MM.1S (cell line): ENCODE measurements at regions not wholly inside any gene's neighbourhood (a gene's known extent, or its start where the extent isn't known, plus 50 kb on each side); places are given as distances from the start of the nearest gene placed in this dataset.

Experiments
- DNase-seq: peaks from one replicate; pipeline ENCODE4 v3.0.0-alpha.2; 2015
- H2AFZ ChIP-seq: fragments of 300-600 bp; sonication (generic); 2 replicates; pipeline ENCODE4 v1.6.0; 2016; ENCODE audit warnings: antibody characterized with exemption, low read length
- H3F3A ChIP-seq: fragments of 300-600 bp; sonication (generic); 2 replicates; pipeline ENCODE4 v1.6.1; 2016; ENCODE audit warnings: mild to moderate bottlenecking, antibody characterized with exemption, low read length, moderate library complexity, mixed read lengths; ENCODE audit not compliant: insufficient read depth
- H3K27ac ChIP-seq: fragments of 300-600 bp; sonication (generic); 2 replicates; pipeline ENCODE4 v1.5.1; 2016; ENCODE audit warnings: mild to moderate bottlenecking, low read length
- H3K27me3 ChIP-seq: fragments of 300-600 bp; sonication (generic); replicated peaks from 2 replicates; pipeline ENCODE4 v1.6.0; 2016; ENCODE audit warnings: low read length; ENCODE audit not compliant: insufficient read depth
- H3K36me3 ChIP-seq: fragments of 300-600 bp; sonication (generic); replicated peaks from 2 replicates; pipeline ENCODE4 v1.6.1; 2016; ENCODE audit warnings: mild to moderate bottlenecking, low read length, mixed read lengths; ENCODE audit not compliant: insufficient read depth
- H3K4me1 ChIP-seq: fragments of 300-600 bp; sonication (generic); 2 replicates; pipeline ENCODE4 v1.6.1; 2016; ENCODE audit warnings: low read length, mixed read lengths
- H3K4me2 ChIP-seq: fragments of 300-600 bp; sonication (generic); 2 replicates; pipeline ENCODE4 v1.6.0; 2016; ENCODE audit warnings: low read depth, low read length
- H3K4me3 ChIP-seq: fragments of 300-600 bp; sonication (generic); 2 replicates; pipeline ENCODE4 v1.5.1; 2016; ENCODE audit warnings: low read length, mixed read lengths
- H3K79me2 ChIP-seq: fragments of 300-600 bp; sonication (generic); 2 replicates; pipeline ENCODE4 v1.6.1; 2016; ENCODE audit warnings: mixed run types, low read length, mixed read lengths
- H3K9ac ChIP-seq: fragments of 300-600 bp; sonication (generic); 2 replicates; pipeline ENCODE4 v1.6.1; 2016; ENCODE audit warnings: low read length, mixed read lengths
- H3K9me2 ChIP-seq: fragments of 300-600 bp; sonication (generic); replicated peaks from 2 replicates; pipeline ENCODE4 v1.6.1; 2016; ENCODE audit warnings: mild to moderate bottlenecking, low read length, mixed read lengths; ENCODE audit not compliant: insufficient read depth
- H3K9me3 ChIP-seq: fragments of 300-600 bp; sonication (generic); replicated peaks from 2 replicates; pipeline ENCODE4 v1.6.1; 2016; ENCODE audit warnings: mild to moderate bottlenecking, low read length, mixed read lengths; ENCODE audit not compliant: insufficient read depth
- H4K20me1 ChIP-seq: fragments of 300-600 bp; sonication (generic); 2 replicates; pipeline ENCODE4 v1.6.1; 2016; ENCODE audit warnings: mild to moderate bottlenecking, low read length, moderate library complexity, mixed read lengths; ENCODE audit not compliant: insufficient read depth
- EZH2 ChIP-seq: fragments of 300-600 bp; sonication (generic); optimal IDR thresholded peaks from 2 replicates; pipeline ENCODE3; 2017; ENCODE audit warnings: low read depth, mild to moderate bottlenecking, antibody characterized with exemption, low read length, mixed read lengths
- EZH2phosphoT487 ChIP-seq: fragments of 300-600 bp; sonication (generic); IDR thresholded peaks from 2 replicates; pipeline ENCODE4 v1.6.1; 2018; ENCODE audit warnings: antibody characterized with exemption, low read length
- TF ChIP-seq, protein P1 (sequence below): fragments of 300-600 bp; sonication (generic); IDR thresholded peaks from 2 replicates; pipeline ENCODE4 v1.5.1; 2016; ENCODE audit warnings: antibody characterized with exemption, low read length, mixed read lengths

DNA sequence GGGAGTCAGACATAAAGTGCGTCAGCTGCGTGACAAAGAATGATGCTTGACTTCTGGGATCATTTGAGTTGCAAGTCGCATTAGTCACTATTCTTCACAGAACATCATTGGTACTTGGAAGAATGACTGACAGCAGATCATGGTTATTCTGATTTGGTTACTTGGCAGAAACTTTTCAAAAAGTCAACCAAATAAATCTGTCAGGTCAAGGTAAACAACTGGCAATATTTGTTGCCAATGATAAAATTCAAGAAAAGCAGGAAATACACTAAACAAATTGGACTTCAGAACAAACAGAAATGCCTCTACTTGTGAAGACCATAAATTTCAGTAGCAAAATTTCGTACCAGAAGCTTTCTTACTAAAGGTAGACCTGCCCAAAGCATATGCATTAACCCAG lies 221.6 kb downstream of the TFAP2A start:
- TF ChIP-seq, protein P1, sequence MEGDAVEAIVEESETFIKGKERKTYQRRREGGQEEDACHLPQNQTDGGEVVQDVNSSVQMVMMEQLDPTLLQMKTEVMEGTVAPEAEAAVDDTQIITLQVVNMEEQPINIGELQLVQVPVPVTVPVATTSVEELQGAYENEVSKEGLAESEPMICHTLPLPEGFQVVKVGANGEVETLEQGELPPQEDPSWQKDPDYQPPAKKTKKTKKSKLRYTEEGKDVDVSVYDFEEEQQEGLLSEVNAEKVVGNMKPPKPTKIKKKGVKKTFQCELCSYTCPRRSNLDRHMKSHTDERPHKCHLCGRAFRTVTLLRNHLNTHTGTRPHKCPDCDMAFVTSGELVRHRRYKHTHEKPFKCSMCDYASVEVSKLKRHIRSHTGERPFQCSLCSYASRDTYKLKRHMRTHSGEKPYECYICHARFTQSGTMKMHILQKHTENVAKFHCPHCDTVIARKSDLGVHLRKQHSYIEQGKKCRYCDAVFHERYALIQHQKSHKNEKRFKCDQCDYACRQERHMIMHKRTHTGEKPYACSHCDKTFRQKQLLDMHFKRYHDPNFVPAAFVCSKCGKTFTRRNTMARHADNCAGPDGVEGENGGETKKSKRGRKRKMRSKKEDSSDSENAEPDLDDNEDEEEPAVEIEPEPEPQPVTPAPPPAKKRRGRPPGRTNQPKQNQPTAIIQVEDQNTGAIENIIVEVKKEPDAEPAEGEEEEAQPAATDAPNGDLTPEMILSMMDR = no peak
- TF ChIP-seq EZH2 (no peak), EZH2phosphoT487 (no peak)
- no peak for DNase-seq
- Histone ChIP-seq H4K20me1 (no peaks in the 10 kb centered on the region), H3K4me3 (no peak overlapping the region), H3K9me3 (no peaks in the 10 kb centered on the region), H3K36me3 (no peaks in the 10 kb centered on the region), H3K27me3 (no peaks in the 10 kb centered on the region), H3K9me2 (no peaks in the 10 kb centered on the region), H3K4me1 (no peaks in the 10 kb centered on the region), H3F3A (no peaks in the 10 kb centered on the region), H3K79me2 (no peaks in the 10 kb centered on the region), H3K27ac (no peak overlapping the region), H3K4me2 (no peak overlapping the region), H3K9ac (no peak overlapping the region), H2AFZ (no peak overlapping the region)

DNA sequence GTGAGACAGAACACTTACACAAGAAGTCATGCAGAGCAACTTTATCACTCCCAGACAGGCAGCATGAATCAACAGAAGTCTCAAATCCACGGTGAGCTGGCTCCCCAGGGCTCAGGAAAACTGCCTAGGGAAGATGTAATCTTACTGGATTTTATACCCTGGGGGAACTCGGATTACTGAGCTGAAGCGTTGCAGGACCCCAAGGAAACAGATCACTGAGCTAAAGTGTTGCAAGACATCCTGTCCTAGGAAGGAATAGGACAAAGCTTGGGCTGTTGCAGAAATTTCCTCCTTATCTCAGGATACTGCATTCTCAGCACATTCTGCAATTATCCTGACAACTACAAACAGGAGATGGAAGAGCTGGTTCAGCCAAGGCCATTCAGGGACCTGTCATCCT lies 224.8 kb downstream of the TFAP2A start:
- TF ChIP-seq, protein P1 = no peak
- TF ChIP-seq EZH2phosphoT487 = no peak
- TF ChIP-seq EZH2 = no peak
- H3K27ac ChIP-seq = no peak overlapping the region
- no peak overlapping the region for H3K4me3 ChIP-seq
- no peaks in the 10 kb centered on the region for H3K4me1 ChIP-seq
- no peaks in the 10 kb centered on the region for H3K27me3 ChIP-seq
- H4K20me1 ChIP-seq = no peaks in the 10 kb centered on the region
- H3K4me2 ChIP-seq = no peak overlapping the region
- H3K36me3 ChIP-seq = no peaks in the 10 kb centered on the region
- no peak overlapping the region for H2AFZ ChIP-seq
- DNase-seq = no peak
- no peaks in the 10 kb centered on the region for H3K79me2 ChIP-seq
- H3K9me2 ChIP-seq = no peaks in the 10 kb centered on the region
- no peak overlapping the region for H3K9ac ChIP-seq
- H3K9me3 ChIP-seq = no peaks in the 10 kb centered on the region
- no peaks in the 10 kb centered on the region for H3F3A ChIP-seq

DNA sequence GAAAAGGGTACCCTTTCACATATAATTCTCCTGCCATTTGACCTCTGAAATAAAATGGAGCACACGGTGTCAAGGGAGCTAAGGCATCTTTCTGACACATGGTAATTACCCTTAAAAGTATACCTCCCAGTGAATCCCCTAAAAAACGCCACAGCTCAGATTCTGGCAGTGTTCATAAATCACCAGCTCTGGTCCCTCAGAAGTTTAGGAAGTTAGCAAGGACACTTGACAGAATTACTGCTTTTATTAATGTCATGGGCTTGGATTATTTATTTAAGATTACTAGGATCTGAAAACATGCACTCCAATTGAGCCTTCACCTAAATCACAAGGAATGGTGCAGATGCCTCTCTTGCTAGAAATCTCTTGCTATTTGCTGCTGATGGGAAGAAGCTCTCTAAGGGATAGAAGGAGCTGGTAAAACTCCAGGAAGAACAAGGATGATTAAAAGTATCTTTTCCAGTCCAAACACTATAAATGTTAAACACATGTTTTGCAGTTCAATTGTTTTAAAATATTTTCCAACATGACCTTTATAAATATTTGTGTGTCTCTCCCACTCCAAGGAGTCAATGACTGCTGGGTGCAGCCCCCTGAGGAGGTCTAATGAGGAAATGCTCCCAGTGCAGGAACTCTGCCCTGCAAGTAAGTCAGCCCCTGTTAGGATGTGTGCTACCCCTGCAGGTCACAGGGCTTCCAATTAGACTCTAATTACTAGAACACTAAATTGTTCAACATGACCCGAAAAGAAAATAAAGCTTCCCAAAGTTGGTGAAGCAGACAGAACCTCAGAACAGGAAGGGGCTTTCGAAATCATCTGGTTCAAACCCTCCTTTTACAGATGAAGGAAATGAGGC lies 230.3 kb downstream of the TFAP2A start:
- DNase-seq = no peak
- Histone ChIP-seq H3K4me3 (no peak overlapping the region), H3K79me2 (no peaks in the 10 kb centered on the region), H3K4me2 (no peak overlapping the region), H4K20me1 (no peaks in the 10 kb centered on the region), H3K9ac (no peak overlapping the region), H3K27ac (no peak overlapping the region), H3K9me2 (no peaks in the 10 kb centered on the region), H3K36me3 (no peaks in the 10 kb centered on the region), H3F3A (no peaks in the 10 kb centered on the region), H3K9me3 (no peaks in the 10 kb centered on the region), H3K4me1 (no peaks in the 10 kb centered on the region), H3K27me3 (no peaks in the 10 kb centered on the region), H2AFZ (no peak overlapping the region)
- TF ChIP-seq, protein P1 = no peak
- TF ChIP-seq EZH2 (no peak), EZH2phosphoT487 (no peak)
